HepG2 (cell line): ENCODE measurements at regions not wholly inside any gene's neighbourhood (a gene's known extent, or its start where the extent isn't known, plus 50 kb on each side); places are given as distances from the start of the nearest gene placed in this dataset.

Experiments used
- ATAC-seq: fragments of 200-7000 bp; cut with Tn5 transposase; 3 replicates; pipeline ENCODE4 v1.9.1; 2020; ENCODE audit warnings: mild to moderate bottlenecking, moderate library complexity
- BruUV-seq: library from RNA; stranded (reverse); fragments of 400-500 nt; replicated peaks from 2 replicates; lab custom pipeline; 2021; lab: Mats Ljungman, UMichigan
- CTCF ChIA-PET: fragments of 300-600 bp; formaldehyde crosslinking; extraction: SDS; loops from one replicate; lab custom pipeline; 2021; ENCODE audit warnings: low total read pairs, inconsistent platforms, low intra/inter-chr PET ratio; lab: Yijun Ruan, JAX
- POLR2A ChIA-PET: fragments of 350-600 bp; sonication (Branson Sonifier 250); formaldehyde crosslinking; loops from one replicate; lab custom pipeline; 2020; ENCODE audit warnings: antibody characterized with exemption, inconsistent platforms; lab: Yijun Ruan, JAX
- DNase-seq: peaks from one replicate; pipeline ENCODE4 v3.0.0-alpha.2; 2015; ENCODE audit warnings: low spot score
- FAIRE-seq: peaks from 3 replicates; lab custom pipeline; 2011; peaks lifted over from hg19 to GRCh38; lab: Jason Lieb, UNC
- H2AFZ ChIP-seq: one replicate; pipeline ENCODE4 v1.6.1; 2011; ENCODE audit warnings: low read length, inconsistent platforms
- H3K27ac ChIP-seq: fragments of 300-600 bp; 3 replicates; pipeline ENCODE4 v1.8.0; 2011; ENCODE audit warnings: mixed run types, mild to moderate bottlenecking, mixed read lengths, low read length, inconsistent platforms; ENCODE audit not compliant: insufficient read depth; ENCODE audit errors: extremely low read length
- H3K27me3 ChIP-seq, 2 experiments: fragments of 200-600 bp in 1 of 2; 2 replicates in 1 of 2; 3 replicates in 1 of 2; pipeline versions ENCODE4 v1.6.0 to v1.8.0; 2011; ENCODE audit warnings: low read length in 2 of 2, mild to moderate bottlenecking in 2 of 2, moderate library complexity in 2 of 2, inconsistent platforms in 1 of 2; ENCODE audit not compliant: insufficient read depth in 2 of 2, control insufficient read depth in 1 of 2
- H3K36me3 ChIP-seq, 2 experiments: fragments of 200-600 bp in 1 of 2; replicated peaks in 1 of 2; 2 replicates in 1 of 2; 3 replicates in 1 of 2; pipeline versions ENCODE4 v1.5.1 to v1.8.0; 2011; ENCODE audit warnings: low read length in 2 of 2, inconsistent platforms in 1 of 2; ENCODE audit not compliant: insufficient read depth in 2 of 2, control insufficient read depth in 1 of 2
- H3K4me1 ChIP-seq: 2 replicates; pipeline ENCODE4 v1.5.1; 2012; ENCODE audit warnings: low read length, inconsistent platforms; ENCODE audit not compliant: insufficient read depth
- H3K4me2 ChIP-seq: 2 replicates; pipeline ENCODE4 v1.6.0; 2011; ENCODE audit warnings: low read depth, low read length, inconsistent platforms
- H3K4me3 ChIP-seq, 3 experiments: fragments of 200-600 bp in 1 of 3; sonication (generic), shearing (Covaris generic) in 1 of 3; replicated peaks in 1 of 3; 2 replicates each; pipeline ENCODE4 v1.5.1; 2011 to 2016; ENCODE audit warnings: low read length in 3 of 3, inconsistent platforms in 2 of 3, low read depth in 2 of 3, mild to moderate bottlenecking in 2 of 3, control low read depth in 1 of 3, mixed read lengths in 1 of 3; ENCODE audit not compliant: insufficient read depth in 1 of 3
- H3K79me2 ChIP-seq: one replicate; pipeline ENCODE4 v1.6.1; 2011; ENCODE audit warnings: low read length, inconsistent platforms; ENCODE audit not compliant: insufficient read depth
- H3K9ac ChIP-seq: 2 replicates; pipeline ENCODE4 v1.6.0; 2011; ENCODE audit warnings: mild to moderate bottlenecking, low read depth, low read length, inconsistent platforms; ENCODE audit not compliant: insufficient read depth
- H3K9me3 ChIP-seq: 2 replicates; pipeline ENCODE4 v1.5.1; 2012; ENCODE audit warnings: mild to moderate bottlenecking, low read length
- H4K20me1 ChIP-seq: 2 replicates; pipeline ENCODE4 v1.6.0; 2011; ENCODE audit warnings: inconsistent platforms, mild to moderate bottlenecking, low read length, moderate library complexity; ENCODE audit not compliant: insufficient read depth
- ATF7 ChIP-seq, 2 experiments: fragments of 450-650 bp in 1 of 2; sonication (generic) in 1 of 2; formaldehyde crosslinking in 1 of 2; IDR thresholded peaks; 2 replicates each; pipeline versions ENCODE4 v1.4.0 to v1.6.1; 2016 to 2020; ENCODE audit warnings: antibody characterized with exemption in 1 of 2, mild to moderate bottlenecking in 1 of 2, missing genetic modification reagents in 1 of 2
- LCORL ChIP-seq, 2 experiments: fragments of 450-650 bp in 1 of 2; sonication (generic) in 1 of 2; formaldehyde crosslinking in 1 of 2; IDR thresholded peaks; 2 replicates each; pipeline versions ENCODE4 v1.5.0 to v1.6.1; 2017 to 2020; ENCODE audit warnings: antibody characterized with exemption in 1 of 2, missing genetic modification reagents in 1 of 2
- MBNL3 ChIP-seq: fragments of 250-450 bp; sonication (Bioruptor Pico); conservative IDR thresholded peaks from 2 replicates; pipeline ENCODE4 v1.8.0; 2022; ENCODE audit warnings: mild to moderate bottlenecking, inconsistent platforms
- MEIS2 ChIP-seq: sonication (generic); formaldehyde crosslinking; IDR thresholded peaks from 2 replicates; pipeline ENCODE4 v1.9.0; 2021; ENCODE audit warnings: mild to moderate bottlenecking, missing genetic modification reagents
- TOE1 ChIP-seq: sonication (generic); formaldehyde crosslinking; IDR thresholded peaks from 2 replicates; pipeline ENCODE4 v1.4.0; 2020; ENCODE audit warnings: mild to moderate bottlenecking, missing genetic modification reagents
- ZC3H13 ChIP-seq: sonication (generic); formaldehyde crosslinking; IDR thresholded peaks from 2 replicates; pipeline ENCODE4 v1.8.1; 2023; ENCODE audit warnings: mild to moderate bottlenecking, missing genetic modification reagents, moderate library complexity
- ZNF33B ChIP-seq: sonication (generic); formaldehyde crosslinking; IDR thresholded peaks from 2 replicates; pipeline ENCODE4 v1.5.1; 2020; ENCODE audit warnings: mild to moderate bottlenecking, missing genetic modification reagents
- ZNF550 ChIP-seq: sonication (generic); formaldehyde crosslinking; IDR thresholded peaks from 2 replicates; pipeline ENCODE4 v1.4.0; 2020; ENCODE audit warnings: mild to moderate bottlenecking, missing genetic modification reagents, borderline replicate concordance
- WGBS: methylation state at CpG from one replicate; pipeline ENCODE4 v1.1.6; 2017; ENCODE audit warnings: low lambda C conversion rate; 5-methylcytosine and 5-hydroxymethylcytosine counted together
- in situ Hi-C: cut with HindIII; loops from 2 replicates; pipeline ENCODE4 v1.10.0; 2017; ENCODE audit warnings: low pct_unique_long_range_greater_than_20kb; ENCODE audit not compliant: extremely low pct_ligation_motif_present
- intact Hi-C: fragments of 100-400 bp; cut with micrococcal nuclease; formaldehyde crosslinking; loops from one replicate; pipeline ENCODE4 v1.10.0; 2022; ENCODE audit not compliant: unreplicated experiment
- TF ChIP-seq, protein P1 (sequence below): sonication (generic); formaldehyde crosslinking; IDR thresholded peaks from 2 replicates; pipeline ENCODE4 v1.8.0; 2022; ENCODE audit warnings: mild to moderate bottlenecking, missing genetic modification reagents
- TF ChIP-seq, protein P2 (sequence below): sonication (generic); formaldehyde crosslinking; IDR thresholded peaks from 2 replicates; pipeline ENCODE4 v1.8.1; 2023; ENCODE audit warnings: mild to moderate bottlenecking, missing genetic modification reagents
- TF ChIP-seq, protein P3 (sequence below): sonication (generic); formaldehyde crosslinking; IDR thresholded peaks from 2 replicates; pipeline ENCODE4 v1.4.0; 2020; ENCODE audit warnings: mild to moderate bottlenecking, missing genetic modification reagents
- TF ChIP-seq, protein P4 (sequence below): sonication (generic); formaldehyde crosslinking; IDR thresholded peaks from 2 replicates; pipeline ENCODE4 v1.4.0; 2020; ENCODE audit warnings: missing genetic modification reagents

DNA sequence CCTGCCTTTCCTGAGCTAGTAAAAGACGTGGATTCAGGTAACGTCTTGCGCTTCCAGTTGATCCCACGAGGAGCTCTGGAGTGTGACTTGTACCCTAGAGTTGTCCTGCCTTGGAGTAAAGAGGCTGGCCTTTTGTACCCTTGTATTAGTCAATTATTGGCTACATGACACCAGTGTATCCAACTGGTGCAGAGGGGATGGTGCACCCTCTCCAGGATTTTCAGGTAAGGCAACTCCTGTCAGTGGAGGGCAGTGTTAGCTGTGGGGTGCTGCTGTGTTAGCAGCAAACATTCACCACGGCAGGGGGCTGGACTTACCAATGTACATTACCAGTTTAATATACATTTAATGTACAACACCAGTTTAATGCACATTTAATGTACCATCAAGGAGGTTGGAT is 233.5 kb downstream of the MIAT start (continued):
- TF ChIP-seq ZNF33B (CRISPR knock-in tag) (no peak), LCORL (IDR thresholded peaks at IDR 0.05) (no peak), LCORL (CRISPR knock-in tag; IDR thresholded peaks at IDR 0.05) (no peak), MBNL3 (no peak)
- TF ChIP-seq, protein P1, sequence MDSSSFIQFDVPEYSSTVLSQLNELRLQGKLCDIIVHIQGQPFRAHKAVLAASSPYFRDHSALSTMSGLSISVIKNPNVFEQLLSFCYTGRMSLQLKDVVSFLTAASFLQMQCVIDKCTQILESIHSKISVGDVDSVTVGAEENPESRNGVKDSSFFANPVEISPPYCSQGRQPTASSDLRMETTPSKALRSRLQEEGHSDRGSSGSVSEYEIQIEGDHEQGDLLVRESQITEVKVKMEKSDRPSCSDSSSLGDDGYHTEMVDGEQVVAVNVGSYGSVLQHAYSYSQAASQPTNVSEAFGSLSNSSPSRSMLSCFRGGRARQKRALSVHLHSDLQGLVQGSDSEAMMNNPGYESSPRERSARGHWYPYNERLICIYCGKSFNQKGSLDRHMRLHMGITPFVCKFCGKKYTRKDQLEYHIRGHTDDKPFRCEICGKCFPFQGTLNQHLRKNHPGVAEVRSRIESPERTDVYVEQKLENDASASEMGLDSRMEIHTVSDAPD (CRISPR knock-in tag), result no peak
- TF ChIP-seq, protein P2, sequence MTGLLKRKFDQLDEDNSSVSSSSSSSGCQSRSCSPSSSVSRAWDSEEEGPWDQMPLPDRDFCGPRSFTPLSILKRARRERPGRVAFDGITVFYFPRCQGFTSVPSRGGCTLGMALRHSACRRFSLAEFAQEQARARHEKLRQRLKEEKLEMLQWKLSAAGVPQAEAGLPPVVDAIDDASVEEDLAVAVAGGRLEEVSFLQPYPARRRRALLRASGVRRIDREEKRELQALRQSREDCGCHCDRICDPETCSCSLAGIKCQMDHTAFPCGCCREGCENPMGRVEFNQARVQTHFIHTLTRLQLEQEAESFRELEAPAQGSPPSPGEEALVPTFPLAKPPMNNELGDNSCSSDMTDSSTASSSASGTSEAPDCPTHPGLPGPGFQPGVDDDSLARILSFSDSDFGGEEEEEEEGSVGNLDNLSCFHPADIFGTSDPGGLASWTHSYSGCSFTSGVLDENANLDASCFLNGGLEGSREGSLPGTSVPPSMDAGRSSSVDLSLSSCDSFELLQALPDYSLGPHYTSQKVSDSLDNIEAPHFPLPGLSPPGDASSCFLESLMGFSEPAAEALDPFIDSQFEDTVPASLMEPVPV (CRISPR knock-in tag), result no peak
- TF ChIP-seq, protein P3, sequence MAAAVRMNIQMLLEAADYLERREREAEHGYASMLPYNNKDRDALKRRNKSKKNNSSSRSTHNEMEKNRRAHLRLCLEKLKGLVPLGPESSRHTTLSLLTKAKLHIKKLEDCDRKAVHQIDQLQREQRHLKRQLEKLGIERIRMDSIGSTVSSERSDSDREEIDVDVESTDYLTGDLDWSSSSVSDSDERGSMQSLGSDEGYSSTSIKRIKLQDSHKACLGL, result no peak

DNA sequence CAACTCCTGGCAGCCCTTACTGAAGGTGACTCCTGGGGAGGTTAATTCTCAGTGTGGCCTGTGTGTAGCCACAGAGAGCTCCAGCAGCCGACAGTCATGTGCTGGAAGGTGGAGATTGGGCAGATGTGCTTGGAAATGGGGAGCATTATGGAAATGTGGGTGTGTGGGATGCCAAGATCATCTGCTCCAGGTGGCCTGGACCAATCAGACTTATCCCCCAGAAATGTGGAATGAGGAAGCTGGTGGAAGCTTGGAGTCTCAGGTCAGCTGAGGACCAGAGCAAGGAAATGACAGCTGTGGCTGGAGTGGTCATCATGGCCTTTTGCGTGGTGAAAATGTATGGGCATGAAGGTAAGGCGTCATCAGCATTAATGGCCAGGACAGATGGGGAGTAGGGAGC is 234.0 kb downstream of the MIAT start:
- H4K20me1 ChIP-seq, result no peaks in the 10 kb centered on the region
- POLR2A ChIA-PET, result no interaction called here
- BruUV-seq, result no TSS peak
- no peak for FAIRE-seq
- no peak overlapping the region for H3K4me2 ChIP-seq
- 77% methylated on average over 3 of the region's 3 CpGs for WGBS
- CTCF ChIA-PET, result no interaction called here
- peaks cover 3 to 10% of the 10 kb centered on the region in 2 experiments; a peak in 3 of 5 replicates for H3K27me3 ChIP-seq
- H3K4me1 ChIP-seq, result peaks cover 11% of the 10 kb centered on the region; the same call in 1 of the 2 replicates
- H3K27ac ChIP-seq, result no peak overlapping the region
- ATAC-seq, result no peak
- intact Hi-C loops, result no loop called here
- no peak overlapping the region for H3K9ac ChIP-seq
- H3K36me3 ChIP-seq, result no peaks in the 10 kb centered on the region
- no peaks in the 10 kb centered on the region for H3K9me3 ChIP-seq
- H3K4me3 ChIP-seq, result no peak overlapping the region
- no peak for TF ChIP-seq MEIS2
- no peak for TF ChIP-seq ZNF550
- no peak for TF ChIP-seq TOE1 (CRISPR knock-in tag)
- TF ChIP-seq, protein P4, sequence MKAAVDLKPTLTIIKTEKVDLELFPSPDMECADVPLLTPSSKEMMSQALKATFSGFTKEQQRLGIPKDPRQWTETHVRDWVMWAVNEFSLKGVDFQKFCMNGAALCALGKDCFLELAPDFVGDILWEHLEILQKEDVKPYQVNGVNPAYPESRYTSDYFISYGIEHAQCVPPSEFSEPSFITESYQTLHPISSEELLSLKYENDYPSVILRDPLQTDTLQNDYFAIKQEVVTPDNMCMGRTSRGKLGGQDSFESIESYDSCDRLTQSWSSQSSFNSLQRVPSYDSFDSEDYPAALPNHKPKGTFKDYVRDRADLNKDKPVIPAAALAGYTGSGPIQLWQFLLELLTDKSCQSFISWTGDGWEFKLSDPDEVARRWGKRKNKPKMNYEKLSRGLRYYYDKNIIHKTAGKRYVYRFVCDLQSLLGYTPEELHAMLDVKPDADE (CRISPR knock-in tag), result no peak
- no peak for TF ChIP-seq ATF7 (IDR thresholded peaks at IDR 0.05)
- TF ChIP-seq ATF7 (CRISPR knock-in tag; IDR thresholded peaks at IDR 0.05), result no peak
- no peak for TF ChIP-seq ZC3H13 (CRISPR knock-in tag)
- TF ChIP-seq, all 625 proteins: peak for 0
- no peak overlapping the region for H2AFZ ChIP-seq
- no peak for DNase-seq
- no peaks in the 10 kb centered on the region for H3K79me2 ChIP-seq
- in situ Hi-C loops, result no loop called here
